ENCODE measurements at regions not wholly inside any gene's neighbourhood (a gene's known extent, or its start where the extent isn't known, plus 50 kb on each side); places are given as distances from the start of the nearest gene placed in this dataset.

- Mint-ChIP-seq H3K36me3 (ENCODE audit: insufficient read depth, unreplicated experiment) (no peaks in the 10 kb centered on the region), H3K9me3 (ENCODE audit: low read depth, unreplicated experiment) (no peaks in the 10 kb centered on the region), H3K27me3 (ENCODE audit: unreplicated experiment) (no peaks in the 10 kb centered on the region), H3K4me3 (ENCODE audit: low read depth, unreplicated experiment) (no peak overlapping the region), H3K4me1 (ENCODE audit: low read depth, unreplicated experiment) (no peaks in the 10 kb centered on the region), H3K27ac (ENCODE audit: unreplicated experiment) (no peak overlapping the region)
- no peak for TF ChIP-seq CTCF (IDR thresholded peaks at IDR 0.05; ENCODE audit: unreplicated experiment)
- intact Hi-C loops (cut with micrococcal nuclease; ENCODE audit: unreplicated experiment) = no loop called here
- BruUV-seq (replicated peaks) = no TSS peak
- CTCF ChIA-PET = no interaction called here
- no peak for DNase-seq
Measured at GRCh38 chr11:42521994-42522393, 789.8 kb upstream of the API5 start.

GRCh38 chr11:42524534-42525227 lies 787.1 kb upstream of the API5 start:
- Mint-ChIP-seq H3K9me3 (ENCODE audit: low read depth, unreplicated experiment) (no peaks in the 10 kb centered on the region), H3K4me1 (ENCODE audit: low read depth, unreplicated experiment) (no peaks in the 10 kb centered on the region), H3K36me3 (ENCODE audit: insufficient read depth, unreplicated experiment) (no peaks in the 10 kb centered on the region), H3K4me3 (ENCODE audit: low read depth, unreplicated experiment) (no peak overlapping the region), H3K27me3 (ENCODE audit: unreplicated experiment) (no peaks in the 10 kb centered on the region), H3K27ac (ENCODE audit: unreplicated experiment) (no peak overlapping the region)
- peak; percentile 57 for DNase-seq
- BruUV-seq (replicated peaks) = no TSS peak
- CTCF ChIA-PET = no interaction called here
- TF ChIP-seq CTCF (IDR thresholded peaks at IDR 0.05; ENCODE audit: unreplicated experiment) = peak; percentile 64
- intact Hi-C loops (cut with micrococcal nuclease; ENCODE audit: unreplicated experiment) = loop anchor here (1.0 kb wide), 1 partner anchor 1063 kb away; no protein-coding TSS in a partner anchor

- H3K9me3 Mint-ChIP-seq (ENCODE audit: low read depth, unreplicated experiment) = no peaks in the 10 kb centered on the region
Measured at GRCh38 chr11:42526426-42526825, 785.4 kb upstream of the API5 start.

GRCh38 chr11:42528471-42528870 lies 783.3 kb upstream of the API5 start:
- no peaks in the 10 kb centered on the region for H3K27me3 Mint-ChIP-seq (ENCODE audit: unreplicated experiment)
- H3K9me3 Mint-ChIP-seq (ENCODE audit: low read depth, unreplicated experiment) = no peaks in the 10 kb centered on the region
- no peak overlapping the region for H3K4me3 Mint-ChIP-seq (ENCODE audit: low read depth, unreplicated experiment)
- no peak for TF ChIP-seq CTCF (IDR thresholded peaks at IDR 0.05; ENCODE audit: unreplicated experiment)
- no peak overlapping the region for H3K27ac Mint-ChIP-seq (ENCODE audit: unreplicated experiment)
- CTCF ChIA-PET = no interaction called here
- no peaks in the 10 kb centered on the region for H3K36me3 Mint-ChIP-seq (ENCODE audit: insufficient read depth, unreplicated experiment)
- intact Hi-C loops (cut with micrococcal nuclease; ENCODE audit: unreplicated experiment) = no loop called here
- no peaks in the 10 kb centered on the region for H3K4me1 Mint-ChIP-seq (ENCODE audit: low read depth, unreplicated experiment)
- no peak for DNase-seq
- no TSS peak for BruUV-seq (replicated peaks)

More at GRCh38 chr11:42526426-42526825, 785.4 kb upstream of the API5 start:
- TF ChIP-seq CTCF (IDR thresholded peaks at IDR 0.05; ENCODE audit: unreplicated experiment) = no peak
- no TSS peak for BruUV-seq (replicated peaks)
- intact Hi-C loops (cut with micrococcal nuclease; ENCODE audit: unreplicated experiment) = no loop called here
- Mint-ChIP-seq H3K27ac (ENCODE audit: unreplicated experiment) (no peak overlapping the region), H3K4me1 (ENCODE audit: low read depth, unreplicated experiment) (no peaks in the 10 kb centered on the region), H3K36me3 (ENCODE audit: insufficient read depth, unreplicated experiment) (no peaks in the 10 kb centered on the region), H3K27me3 (ENCODE audit: unreplicated experiment) (no peaks in the 10 kb centered on the region), H3K4me3 (ENCODE audit: low read depth, unreplicated experiment) (no peak overlapping the region)
- DNase-seq = no peak
- CTCF ChIA-PET = no interaction called here
